ES-I3 (cell line): ENCODE measurements at regions not wholly inside any gene's neighbourhood (a gene's known extent, or its start where the extent isn't known, plus 50 kb on each side); places are given as distances from the start of the nearest gene placed in this dataset.

Source experiments
- H3K36me3 ChIP-seq: 2 replicates; pipeline ENCODE4 v1.6.1; 2013; ENCODE audit warnings: mild to moderate bottlenecking, low read length, control low read depth, moderate library complexity; ENCODE audit not compliant: insufficient read depth
- H3K4me1 ChIP-seq: 2 replicates; pipeline ENCODE4 v1.6.1; 2013; ENCODE audit warnings: mild to moderate bottlenecking, control low read depth, low read length; ENCODE audit not compliant: insufficient read depth
- H3K9ac ChIP-seq: 2 replicates; pipeline ENCODE4 v1.6.1; 2013; ENCODE audit warnings: low read depth, mild to moderate bottlenecking, low read length, moderate library complexity
- H3K9me3 ChIP-seq: 2 replicates; pipeline ENCODE4 v1.6.1; 2013; ENCODE audit warnings: mild to moderate bottlenecking, low read length, moderate library complexity; ENCODE audit not compliant: control insufficient read depth, insufficient read depth

DNA sequence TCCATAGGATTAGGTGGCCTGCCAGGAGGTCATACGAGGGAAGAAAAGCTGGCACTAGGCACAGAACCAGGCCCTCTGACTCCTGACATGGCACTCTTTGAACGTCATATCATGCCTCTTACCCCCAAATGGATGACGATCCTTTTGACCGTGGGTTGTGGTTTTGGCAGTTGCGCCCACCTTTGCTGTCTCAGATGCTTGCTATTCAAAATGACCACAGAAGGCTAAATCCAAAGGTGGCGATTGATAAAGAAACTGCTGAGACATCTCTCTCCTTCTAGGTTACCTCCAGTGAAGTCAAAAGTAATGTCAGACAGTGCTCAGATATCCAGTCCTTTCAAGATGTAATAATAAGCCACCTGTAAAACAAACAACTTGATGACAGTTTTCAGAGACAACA lies 385.0 kb downstream of the EFNA5 start:
- no peaks in the 10 kb centered on the region; the same call in 1 of the 2 replicates for H3K4me1 ChIP-seq
- no peaks in the 10 kb centered on the region for H3K9me3 ChIP-seq
- no peak overlapping the region for H3K9ac ChIP-seq
- H3K36me3 ChIP-seq: no peaks in the 10 kb centered on the region

DNA sequence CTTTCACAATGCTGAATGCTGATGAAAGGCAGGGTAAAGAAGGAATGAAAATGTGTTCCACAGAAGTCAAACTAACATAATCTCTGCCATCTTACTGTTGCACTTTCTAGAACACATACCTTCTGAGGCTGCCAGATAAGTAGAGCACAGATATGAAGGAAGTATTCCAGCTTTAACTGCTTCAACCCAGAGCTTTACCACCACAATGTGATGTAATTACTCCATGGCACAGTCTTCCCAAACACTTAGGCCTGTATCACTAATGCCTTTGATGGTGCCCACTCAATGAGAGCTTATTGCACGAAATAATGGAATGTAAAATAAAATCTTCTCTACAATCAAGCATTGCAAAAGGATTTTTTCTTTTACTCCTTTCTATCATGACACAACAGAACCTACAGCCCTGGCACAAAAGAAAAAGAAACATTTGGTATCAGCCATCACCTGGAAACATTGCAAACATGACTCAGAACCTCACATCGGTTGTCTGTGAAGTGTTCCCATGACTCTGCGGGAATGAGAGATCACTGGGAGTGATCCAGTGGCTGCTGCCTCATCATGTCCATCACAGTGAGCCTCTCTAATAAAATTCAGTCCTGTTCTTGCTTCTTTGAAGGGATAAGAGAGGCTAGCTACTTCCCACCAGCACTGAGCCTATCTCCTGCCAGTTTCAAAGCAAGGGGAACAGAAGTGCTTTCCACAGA lies 385.8 kb downstream of the EFNA5 start:
- Histone ChIP-seq H3K9me3 (no peaks in the 10 kb centered on the region), H3K36me3 (no peaks in the 10 kb centered on the region), H3K9ac (no peak overlapping the region), H3K4me1 (no peaks in the 10 kb centered on the region; the same call in 1 of the 2 replicates)

DNA sequence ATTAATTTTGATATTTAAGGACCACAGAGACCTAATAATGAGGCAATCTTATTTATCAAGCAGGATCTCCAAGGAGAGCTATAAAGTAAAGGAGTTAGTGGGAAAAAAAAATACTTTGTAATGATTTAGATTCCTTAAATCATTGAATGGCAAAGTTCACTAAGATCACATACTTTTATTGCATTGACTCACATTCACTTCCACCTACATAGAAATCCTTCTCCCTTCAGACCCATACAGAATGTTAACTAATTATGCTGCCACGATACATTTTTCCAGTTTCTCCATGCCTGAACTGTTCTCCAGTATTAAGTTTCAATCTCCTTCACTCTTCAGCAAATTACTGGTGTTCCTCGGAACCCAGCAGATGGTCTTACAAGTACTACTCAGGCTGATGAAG lies 388.7 kb downstream of the EFNA5 start:
- Histone ChIP-seq H3K9me3 (no peaks in the 10 kb centered on the region), H3K36me3 (no peaks in the 10 kb centered on the region), H3K4me1 (no peaks in the 10 kb centered on the region), H3K9ac (no peak overlapping the region)

DNA sequence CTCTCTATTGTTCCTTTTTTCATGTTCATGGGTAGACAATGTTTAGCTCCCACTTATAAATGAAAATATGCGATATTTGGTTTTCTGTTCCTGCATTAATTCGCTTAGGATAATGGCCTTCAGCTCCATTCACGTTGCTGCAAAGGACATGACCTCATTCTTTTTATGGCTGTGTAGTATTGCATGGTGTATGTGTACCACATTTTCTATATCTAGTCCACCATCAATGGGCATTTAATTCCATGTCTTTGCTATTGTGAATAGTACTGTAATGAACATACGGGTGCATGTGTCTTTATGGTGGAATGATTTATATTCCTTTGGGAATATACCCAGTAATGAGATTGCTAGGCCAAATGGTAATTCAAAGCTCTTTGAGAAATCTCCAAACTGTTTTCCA lies 392.0 kb downstream of the EFNA5 start:
- no peaks in the 10 kb centered on the region for H3K36me3 ChIP-seq
- H3K4me1 ChIP-seq: no peaks in the 10 kb centered on the region
- no peaks in the 10 kb centered on the region for H3K9me3 ChIP-seq
- H3K9ac ChIP-seq: no peak overlapping the region

DNA sequence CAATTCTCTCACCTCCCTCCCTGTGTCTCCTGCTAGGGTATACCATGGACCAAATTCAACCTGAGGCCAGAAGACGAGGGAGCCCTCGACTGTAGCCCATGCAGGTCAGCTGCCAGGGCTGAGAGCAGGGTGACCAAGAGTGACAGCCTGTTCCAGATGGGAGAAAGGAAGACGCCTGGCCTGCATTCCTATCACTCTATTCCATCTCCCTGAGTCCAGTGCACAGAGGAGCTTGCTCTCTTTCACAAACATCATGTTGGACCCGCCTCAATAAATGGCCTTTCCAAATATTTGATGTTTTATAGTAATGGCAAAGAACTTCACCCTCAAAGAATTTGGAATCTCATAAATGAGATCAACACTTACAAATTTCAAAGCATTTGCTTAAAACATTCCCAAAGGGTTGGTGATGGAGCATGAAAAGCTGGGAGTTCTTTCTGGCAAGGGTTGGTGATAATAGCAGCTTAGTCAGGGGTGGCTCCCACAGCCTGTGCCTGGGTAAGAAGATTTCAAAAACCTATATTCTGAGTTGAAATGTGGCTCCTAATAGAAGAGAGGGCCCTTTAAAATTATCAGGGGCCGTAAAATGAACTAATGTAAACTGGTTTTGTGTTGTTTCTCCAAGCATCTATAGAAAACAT lies 393.1 kb downstream of the EFNA5 start:
- Histone ChIP-seq H3K4me1 (no peaks in the 10 kb centered on the region), H3K9me3 (no peaks in the 10 kb centered on the region), H3K36me3 (no peaks in the 10 kb centered on the region), H3K9ac (no peak overlapping the region)

GRCh38 chr5:107275333-107275732 lies 395.4 kb downstream of the EFNA5 start:
- Histone ChIP-seq H3K36me3 (no peaks in the 10 kb centered on the region), H3K9ac (no peak overlapping the region), H3K4me1 (no peaks in the 10 kb centered on the region; the same call in 1 of the 2 replicates), H3K9me3 (no peaks in the 10 kb centered on the region)

DNA sequence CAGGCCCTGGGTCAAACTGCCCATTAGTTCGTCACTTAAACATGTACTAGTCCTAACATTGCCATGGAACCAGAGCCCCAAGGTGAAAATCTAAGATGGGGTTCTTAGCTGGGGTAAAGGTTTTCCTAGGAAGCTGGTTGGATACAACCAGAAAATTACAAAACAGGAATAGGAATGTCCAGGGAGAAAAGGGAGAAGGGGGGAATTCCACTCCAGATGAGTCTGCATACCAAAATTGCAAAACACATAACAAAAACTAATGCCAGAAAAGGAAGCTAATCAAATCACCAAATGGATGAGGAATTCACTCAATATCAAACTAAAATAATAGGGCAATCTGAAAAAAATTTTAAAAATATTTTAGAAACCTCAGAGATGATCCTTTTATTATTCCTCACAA lies 396.2 kb downstream of the EFNA5 start:
- Histone ChIP-seq H3K9me3 (no peaks in the 10 kb centered on the region), H3K36me3 (no peaks in the 10 kb centered on the region), H3K4me1 (no peaks in the 10 kb centered on the region; the same call in 1 of the 2 replicates), H3K9ac (no peak overlapping the region)

DNA sequence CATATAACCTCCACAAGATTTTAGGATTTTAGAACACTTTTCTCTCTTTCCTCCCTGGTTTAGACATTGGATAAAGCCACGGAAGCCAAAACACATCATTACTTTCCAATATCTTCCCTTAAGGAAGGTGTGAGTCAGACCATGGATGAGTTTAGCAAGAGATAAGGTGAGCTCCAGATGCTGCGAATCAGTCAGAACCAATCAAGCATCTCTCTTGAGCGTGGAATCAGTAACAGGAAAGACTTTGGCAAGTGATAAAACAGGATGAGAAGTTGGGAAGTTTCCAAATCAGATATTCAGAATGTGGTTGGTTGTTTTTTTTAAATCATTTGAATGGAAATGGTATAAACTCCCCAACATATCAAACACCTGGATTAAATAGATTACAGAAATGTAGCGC lies 397.8 kb downstream of the EFNA5 start:
- H3K36me3 ChIP-seq: no peaks in the 10 kb centered on the region
- H3K9me3 ChIP-seq: no peaks in the 10 kb centered on the region
- no peak overlapping the region for H3K9ac ChIP-seq
- no peaks in the 10 kb centered on the region; the same call in 1 of the 2 replicates for H3K4me1 ChIP-seq

- Histone ChIP-seq H3K9ac (no peak overlapping the region), H3K9me3 (no peaks in the 10 kb centered on the region), H3K36me3 (no peaks in the 10 kb centered on the region), H3K4me1 (no peaks in the 10 kb centered on the region; the same call in 1 of the 2 replicates)
These were observed 398.2 kb downstream of the EFNA5 start for GRCh38 chr5:107272509-107272908.

DNA sequence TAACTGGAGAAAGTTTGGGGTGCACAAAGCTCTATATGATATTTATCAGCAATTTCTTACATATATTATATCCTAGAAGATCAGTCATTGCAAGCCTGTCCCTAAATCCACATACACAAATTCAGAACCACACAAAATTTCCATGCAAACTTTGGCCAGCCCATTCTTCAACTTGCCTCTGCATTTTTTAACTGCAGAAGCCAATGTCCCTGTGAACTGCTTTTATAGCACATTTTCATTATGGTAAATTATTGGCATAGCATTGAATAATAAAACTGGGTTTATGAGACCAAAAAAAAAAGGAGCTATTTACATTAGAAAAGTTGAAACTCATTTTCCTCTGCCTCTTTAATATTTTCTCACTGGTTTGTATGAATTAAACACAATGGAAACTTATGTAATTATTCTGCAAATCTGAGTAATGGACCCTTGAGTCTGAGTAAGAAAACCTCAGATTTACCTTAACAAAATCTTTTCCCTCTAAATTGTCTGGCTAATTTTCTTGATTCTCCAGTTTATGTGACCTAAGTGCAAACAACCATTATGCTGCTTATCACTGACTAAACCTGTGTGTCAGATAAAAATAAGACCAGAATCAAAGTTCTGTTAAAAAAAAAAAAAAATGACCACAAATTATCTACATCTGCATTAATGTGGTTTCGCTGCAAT lies 398.9 kb downstream of the EFNA5 start:
- H3K9ac ChIP-seq: no peak overlapping the region
- H3K4me1 ChIP-seq: no peaks in the 10 kb centered on the region; the same call in 1 of the 2 replicates
- no peaks in the 10 kb centered on the region for H3K9me3 ChIP-seq
- no peaks in the 10 kb centered on the region for H3K36me3 ChIP-seq

DNA sequence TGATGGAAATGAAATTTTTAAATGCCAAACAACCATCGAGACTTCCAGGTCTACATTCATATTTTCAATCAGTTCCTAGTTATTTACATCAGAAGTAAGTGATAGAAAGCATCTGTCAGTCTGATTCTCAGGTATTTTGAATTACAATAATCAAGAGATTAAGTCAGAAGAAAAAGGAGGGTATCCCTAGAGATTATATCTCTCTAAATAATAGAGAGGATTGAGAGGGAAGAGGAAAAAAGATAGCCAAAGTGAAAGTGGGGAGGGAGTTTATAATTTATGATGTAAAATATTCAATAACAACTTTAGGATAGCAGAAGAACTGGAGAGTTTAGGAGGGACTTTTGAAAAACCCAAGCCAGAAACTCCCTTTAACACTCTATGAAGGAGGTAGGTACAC lies 400.2 kb downstream of the EFNA5 start:
- H3K4me1 ChIP-seq: no peaks in the 10 kb centered on the region; the same call in 1 of the 2 replicates
- no peaks in the 10 kb centered on the region for H3K9me3 ChIP-seq
- H3K9ac ChIP-seq: no peak overlapping the region
- no peaks in the 10 kb centered on the region for H3K36me3 ChIP-seq

DNA sequence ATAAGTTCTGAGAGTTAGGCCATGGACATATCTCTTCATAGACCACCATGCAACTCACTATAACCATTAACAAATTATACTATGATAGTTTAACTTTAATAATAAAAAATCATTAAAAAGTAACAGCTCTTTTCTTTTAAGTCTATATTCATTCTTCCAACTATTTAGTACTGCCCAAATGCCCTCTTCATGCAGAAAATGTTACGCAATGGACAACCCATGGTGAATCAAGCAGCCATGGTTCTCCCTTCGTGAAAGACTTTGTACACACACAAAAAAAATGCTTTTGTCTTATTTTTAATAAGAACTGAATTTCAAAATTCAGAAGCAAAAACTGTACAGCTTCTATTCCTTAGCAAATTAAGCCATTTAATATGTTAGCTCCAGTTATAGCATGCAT lies 401.1 kb downstream of the EFNA5 start:
- no peaks in the 10 kb centered on the region; the same call in 1 of the 2 replicates for H3K4me1 ChIP-seq
- H3K36me3 ChIP-seq: no peaks in the 10 kb centered on the region
- no peak overlapping the region for H3K9ac ChIP-seq
- H3K9me3 ChIP-seq: no peaks in the 10 kb centered on the region

GRCh38 chr5:107269256-107269655 lies 401.5 kb downstream of the EFNA5 start:
- no peaks in the 10 kb centered on the region for H3K36me3 ChIP-seq
- H3K4me1 ChIP-seq: no peaks in the 10 kb centered on the region; the same call in 1 of the 2 replicates
- no peak overlapping the region for H3K9ac ChIP-seq
- H3K9me3 ChIP-seq: no peaks in the 10 kb centered on the region

- Histone ChIP-seq H3K9me3 (no peaks in the 10 kb centered on the region), H3K36me3 (no peaks in the 10 kb centered on the region), H3K9ac (no peak overlapping the region), H3K4me1 (no peaks in the 10 kb centered on the region; the same call in none of the 2 replicates)
These were observed 402.5 kb downstream of the EFNA5 start for GRCh38 chr5:107268241-107268640.

DNA sequence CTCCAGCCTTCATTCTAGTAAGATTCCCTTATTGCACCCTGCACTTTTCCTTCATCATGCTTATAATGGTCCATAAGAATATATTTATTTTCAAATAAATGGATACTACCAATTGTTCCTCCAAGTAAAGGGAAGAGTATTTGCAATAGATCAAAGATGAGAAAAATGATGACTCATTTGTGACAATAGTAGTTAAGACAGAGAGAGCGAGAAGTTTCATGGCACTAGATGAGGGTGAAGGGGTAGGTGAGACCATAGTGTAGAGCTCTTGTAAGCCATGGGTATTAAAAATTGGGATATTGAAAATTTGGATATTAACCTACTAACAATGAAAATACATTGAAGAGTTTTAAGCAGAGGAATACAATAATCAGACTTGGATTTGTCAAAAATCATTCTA lies 404.6 kb downstream of the EFNA5 start:
- Histone ChIP-seq H3K9me3 (no peaks in the 10 kb centered on the region), H3K9ac (no peak overlapping the region), H3K4me1 (no peaks in the 10 kb centered on the region; the same call in none of the 2 replicates), H3K36me3 (no peaks in the 10 kb centered on the region)
